ENCODE measurements at regions not wholly inside any gene's neighbourhood (a gene's known extent, or its start where the extent isn't known, plus 50 kb on each side); places are given as distances from the start of the nearest gene placed in this dataset.

DNA sequence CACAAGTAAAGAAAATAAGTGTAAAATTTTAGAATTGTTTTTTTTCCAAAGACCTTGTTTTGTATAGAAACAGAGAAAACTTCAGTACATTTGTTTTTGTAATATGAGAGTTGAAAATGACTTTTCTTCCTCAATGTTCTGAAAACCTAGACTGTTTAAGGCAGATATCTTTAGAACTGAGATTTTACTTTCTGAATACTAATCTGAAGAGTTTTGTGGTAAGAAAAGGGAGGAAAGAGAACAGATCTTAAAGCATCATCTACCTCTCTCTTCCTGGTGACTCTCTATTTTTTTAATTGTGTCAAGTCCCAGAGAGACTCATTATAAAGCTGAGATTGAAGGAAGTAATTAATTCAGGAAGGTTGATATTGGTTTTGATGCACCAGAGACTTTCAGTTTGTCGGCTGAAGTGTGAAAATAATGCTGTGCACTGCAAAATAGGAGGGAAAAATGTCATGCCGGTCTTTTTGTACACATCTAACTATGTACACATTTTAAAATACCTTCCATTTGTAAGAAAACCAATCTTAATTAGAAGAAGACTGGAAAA, 142.1 kb upstream of the NAALADL2 start:
- DNase-seq, result no peak
- no peaks in the 10 kb centered on the region for H3K36me3 Mint-ChIP-seq (ENCODE audit: low read depth)
- no peaks in the 10 kb centered on the region for H3K27me3 Mint-ChIP-seq (ENCODE audit: low read depth, poor library complexity)
- H3K9me3 Mint-ChIP-seq, result peaks cover 7% of the 10 kb centered on the region
- no peak overlapping the region for H3K27ac Mint-ChIP-seq
- no peak overlapping the region for H3K4me3 Mint-ChIP-seq
- TF ChIP-seq, protein P1, sequence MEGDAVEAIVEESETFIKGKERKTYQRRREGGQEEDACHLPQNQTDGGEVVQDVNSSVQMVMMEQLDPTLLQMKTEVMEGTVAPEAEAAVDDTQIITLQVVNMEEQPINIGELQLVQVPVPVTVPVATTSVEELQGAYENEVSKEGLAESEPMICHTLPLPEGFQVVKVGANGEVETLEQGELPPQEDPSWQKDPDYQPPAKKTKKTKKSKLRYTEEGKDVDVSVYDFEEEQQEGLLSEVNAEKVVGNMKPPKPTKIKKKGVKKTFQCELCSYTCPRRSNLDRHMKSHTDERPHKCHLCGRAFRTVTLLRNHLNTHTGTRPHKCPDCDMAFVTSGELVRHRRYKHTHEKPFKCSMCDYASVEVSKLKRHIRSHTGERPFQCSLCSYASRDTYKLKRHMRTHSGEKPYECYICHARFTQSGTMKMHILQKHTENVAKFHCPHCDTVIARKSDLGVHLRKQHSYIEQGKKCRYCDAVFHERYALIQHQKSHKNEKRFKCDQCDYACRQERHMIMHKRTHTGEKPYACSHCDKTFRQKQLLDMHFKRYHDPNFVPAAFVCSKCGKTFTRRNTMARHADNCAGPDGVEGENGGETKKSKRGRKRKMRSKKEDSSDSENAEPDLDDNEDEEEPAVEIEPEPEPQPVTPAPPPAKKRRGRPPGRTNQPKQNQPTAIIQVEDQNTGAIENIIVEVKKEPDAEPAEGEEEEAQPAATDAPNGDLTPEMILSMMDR (IDR thresholded peaks at IDR 0.05), result no peak
- H3K4me1 Mint-ChIP-seq, result no peaks in the 10 kb centered on the region

DNA sequence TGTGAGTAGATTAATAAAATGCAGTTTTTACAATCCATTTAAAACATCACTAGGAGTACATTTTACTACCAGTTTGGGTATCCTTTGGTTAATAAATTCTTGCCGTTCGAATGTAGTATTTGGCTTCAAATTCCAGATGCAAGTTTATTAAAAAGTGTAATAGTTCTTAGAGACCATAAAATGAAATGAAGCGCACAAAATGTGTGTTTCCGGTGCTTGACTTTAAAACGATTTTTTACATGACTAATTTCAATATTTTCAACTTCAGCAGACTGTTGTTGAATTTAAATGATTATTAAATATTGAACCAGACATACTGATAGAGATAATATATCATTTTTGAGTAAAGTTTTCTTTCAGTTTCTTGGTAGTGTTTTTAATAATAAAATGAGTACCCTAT, 138.4 kb upstream of the NAALADL2 start:
- TF ChIP-seq, protein P1 (IDR thresholded peaks at IDR 0.05), result no peak
- H3K4me3 Mint-ChIP-seq, result no peak overlapping the region
- H3K9me3 Mint-ChIP-seq, result no peaks in the 10 kb centered on the region
- H3K27ac Mint-ChIP-seq, result no peak overlapping the region
- no peaks in the 10 kb centered on the region for H3K4me1 Mint-ChIP-seq
- no peaks in the 10 kb centered on the region for H3K27me3 Mint-ChIP-seq (ENCODE audit: low read depth, poor library complexity)
- no peak for DNase-seq
- no peaks in the 10 kb centered on the region for H3K36me3 Mint-ChIP-seq (ENCODE audit: low read depth)

DNA sequence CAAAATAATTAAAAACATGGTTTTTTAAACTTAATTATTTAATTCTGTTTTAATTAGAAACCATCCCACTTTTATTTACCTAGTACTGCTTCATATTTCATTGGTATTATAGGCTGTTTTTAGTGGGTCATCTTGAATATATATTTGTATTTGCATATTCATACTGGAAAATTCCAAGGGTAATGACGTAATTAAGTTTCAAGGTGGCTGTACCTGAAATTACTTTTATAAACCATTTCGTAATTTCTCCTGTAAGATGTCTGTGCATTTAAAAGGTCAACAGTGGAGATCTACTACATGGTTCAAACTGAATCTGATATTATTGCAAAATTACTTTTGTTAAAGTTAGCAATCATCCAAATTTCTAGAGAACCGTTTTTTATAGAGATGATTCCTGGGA, 133.8 kb upstream of the NAALADL2 start:
- TF ChIP-seq, protein P1 (IDR thresholded peaks at IDR 0.05), result no peak
- no peaks in the 10 kb centered on the region for H3K9me3 Mint-ChIP-seq
- H3K36me3 Mint-ChIP-seq (ENCODE audit: low read depth), result no peaks in the 10 kb centered on the region
- no peak overlapping the region for H3K4me3 Mint-ChIP-seq
- no peak for DNase-seq
- no peak overlapping the region for H3K27ac Mint-ChIP-seq
- H3K4me1 Mint-ChIP-seq, result no peaks in the 10 kb centered on the region
- H3K27me3 Mint-ChIP-seq (ENCODE audit: low read depth, poor library complexity), result no peaks in the 10 kb centered on the region

DNA sequence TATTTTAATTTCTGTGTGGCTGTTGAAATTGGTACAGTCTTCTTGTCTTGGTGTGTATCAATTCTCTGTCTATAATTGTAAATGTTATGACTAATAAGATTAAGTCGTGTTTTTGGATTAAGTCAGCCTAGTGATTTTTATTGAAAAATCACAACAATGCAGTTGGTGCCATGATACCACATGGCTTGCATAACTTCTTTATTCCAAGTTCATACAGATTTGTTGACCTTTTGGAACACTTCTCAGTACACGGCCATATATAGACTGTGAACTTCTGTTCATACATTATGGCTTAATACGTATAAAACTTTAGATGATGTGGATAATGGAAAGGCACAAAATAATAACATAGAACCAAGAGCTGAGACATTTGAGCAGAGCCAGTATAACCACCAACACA, 121.2 kb upstream of the NAALADL2 start:
- Mint-ChIP-seq H3K4me3 (no peak overlapping the region), H3K27ac (no peak overlapping the region), H3K27me3 (ENCODE audit: low read depth, poor library complexity) (no peaks in the 10 kb centered on the region), H3K4me1 (no peaks in the 10 kb centered on the region), H3K9me3 (no peaks in the 10 kb centered on the region), H3K36me3 (ENCODE audit: low read depth) (no peaks in the 10 kb centered on the region)
- no peak for DNase-seq
- TF ChIP-seq, protein P1 (IDR thresholded peaks at IDR 0.05), result no peak

DNA sequence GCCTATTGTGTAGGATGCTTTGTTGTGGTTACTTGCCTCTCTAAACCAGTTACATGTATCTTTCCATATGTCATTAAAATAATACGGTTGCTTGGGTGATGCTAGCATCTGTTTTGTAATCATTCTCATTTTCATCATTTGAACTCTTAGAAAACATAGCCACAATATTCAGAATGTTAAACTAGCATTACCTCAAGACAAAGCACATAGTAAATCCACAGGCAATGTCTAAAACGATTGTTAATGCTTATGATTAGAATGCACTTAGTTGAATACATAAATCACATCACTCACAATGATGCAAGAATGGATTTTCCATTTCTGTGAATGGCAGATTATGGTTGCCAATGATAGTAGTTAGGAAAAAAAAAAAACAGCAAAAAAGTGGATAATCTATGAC, 110.0 kb upstream of the NAALADL2 start:
- H3K4me3 Mint-ChIP-seq, result no peak overlapping the region

More for the DNA sequence above, 110.0 kb upstream of the NAALADL2 start:
- no peak for DNase-seq
- Mint-ChIP-seq H3K4me1 (no peaks in the 10 kb centered on the region), H3K27ac (no peak overlapping the region), H3K9me3 (peaks cover 22% of the 10 kb centered on the region), H3K27me3 (ENCODE audit: low read depth, poor library complexity) (no peaks in the 10 kb centered on the region), H3K36me3 (ENCODE audit: low read depth) (peaks cover 4% of the 10 kb centered on the region)
- TF ChIP-seq, protein P1 (IDR thresholded peaks at IDR 0.05), result no peak

Data from nephron progenitor cell (in vitro differentiated cells).